Kasumi-1 (cell line): ENCODE measurements at regions not wholly inside any gene's neighbourhood (a gene's known extent, or its start where the extent isn't known, plus 50 kb on each side); places are given as distances from the start of the nearest gene placed in this dataset.

Experiments used
- DNase-seq, 2 experiments: peaks; one replicate each; lab custom pipeline; 2025; lab: John Stamatoyannopoulos, UW

DNA sequence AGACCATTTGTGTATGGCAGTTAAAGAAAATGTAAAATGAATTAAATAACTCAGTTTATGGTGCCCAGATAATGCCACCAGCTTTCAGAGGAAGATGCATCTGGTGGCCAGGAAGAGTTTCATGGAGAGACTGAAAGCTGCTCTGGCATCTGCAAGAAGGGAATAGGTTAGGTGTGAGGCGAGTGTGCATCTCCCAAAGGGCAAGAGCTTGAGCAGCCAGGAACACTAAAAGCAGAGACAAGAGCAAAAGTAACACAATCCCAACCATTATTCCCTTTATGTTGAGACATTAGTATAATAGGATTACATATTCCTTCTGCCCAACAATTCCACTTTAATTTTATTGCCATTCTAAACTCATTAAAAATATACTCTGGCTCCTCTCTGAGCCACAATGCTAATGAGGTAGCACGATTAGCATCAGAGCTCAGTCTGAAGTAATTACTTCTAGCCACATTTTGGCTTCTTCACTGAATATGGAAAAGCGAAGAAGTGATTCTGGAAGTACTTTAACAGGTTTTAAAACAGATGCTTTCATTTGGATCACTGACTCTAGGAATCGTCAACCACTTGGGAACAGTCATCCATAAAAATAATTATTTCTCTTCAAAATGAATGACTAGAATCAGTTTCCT, 309.4 kb upstream of the TMTC1 start:
- no peak for DNase-seq

DNA sequence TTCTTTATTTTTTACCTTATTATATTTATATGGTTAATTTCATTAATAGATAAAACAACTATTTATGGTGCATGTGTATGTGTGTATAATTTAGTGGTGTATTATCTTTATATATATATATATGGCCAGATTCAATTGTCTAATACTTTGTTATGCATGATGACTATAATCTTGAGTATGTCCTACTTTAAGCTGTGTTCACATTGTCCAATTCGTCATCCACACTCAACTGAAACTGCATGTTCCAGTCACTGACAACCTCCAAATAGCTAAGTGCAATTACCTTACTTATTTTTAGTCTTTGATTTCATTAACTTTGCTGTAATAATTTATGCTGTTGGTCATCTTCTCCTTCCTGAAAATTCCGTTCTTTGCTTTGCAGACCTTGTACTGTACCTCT, 306.5 kb upstream of the TMTC1 start:
- DNase-seq = no peak

DNA sequence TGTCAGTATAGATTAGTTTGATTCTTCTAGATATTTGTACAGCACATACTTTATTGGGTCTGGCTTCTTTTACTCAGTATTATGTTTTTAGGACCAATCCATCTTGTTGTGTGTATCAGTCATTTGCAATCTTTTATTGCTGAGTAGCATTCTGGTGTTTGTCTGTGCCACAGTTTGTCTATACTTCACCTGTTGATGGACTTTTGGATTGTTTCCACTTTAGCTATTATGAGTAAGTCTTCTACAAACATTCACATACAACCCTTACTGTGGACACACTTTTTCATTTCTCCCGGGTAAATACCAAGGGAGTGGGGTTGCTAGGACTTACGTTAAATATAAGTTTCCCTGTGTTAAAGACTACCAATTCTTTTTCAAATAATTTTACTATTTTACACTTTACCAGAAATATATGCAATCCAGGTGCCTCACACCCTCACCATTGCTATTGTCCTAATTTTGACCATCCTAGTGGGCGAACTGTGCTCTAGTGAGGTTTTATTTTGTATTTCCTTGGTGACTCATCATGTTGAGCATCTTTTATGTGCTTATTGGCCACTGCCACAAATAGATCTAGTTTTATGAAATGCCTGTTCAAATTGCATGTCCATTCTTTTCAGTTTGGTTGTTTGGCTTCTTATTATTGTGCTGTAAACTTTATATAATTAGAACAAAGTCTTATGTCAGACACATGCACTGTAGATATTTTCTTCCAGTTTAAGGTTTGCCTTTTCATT, 304.7 kb upstream of the TMTC1 start:
- no peak for DNase-seq

DNA sequence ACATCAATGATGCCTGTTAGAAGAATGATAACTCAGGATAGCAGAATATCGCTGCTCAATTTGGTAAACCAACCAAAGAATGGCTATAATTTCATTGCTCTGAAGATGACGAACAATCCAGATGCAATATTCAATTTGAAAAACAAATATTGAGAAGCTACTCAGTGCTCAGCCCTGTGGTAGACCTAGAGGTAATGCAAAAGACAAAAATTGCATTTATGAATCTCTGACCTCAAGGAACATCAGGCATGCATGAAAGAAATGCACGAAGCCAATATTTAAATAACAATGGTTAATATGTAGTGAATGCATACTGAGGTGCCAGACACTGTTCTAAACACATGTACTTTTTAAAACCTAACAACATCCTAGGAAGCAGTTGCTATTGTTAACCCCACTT, 298.6 kb upstream of the TMTC1 start:
- DNase-seq = no peak

DNA sequence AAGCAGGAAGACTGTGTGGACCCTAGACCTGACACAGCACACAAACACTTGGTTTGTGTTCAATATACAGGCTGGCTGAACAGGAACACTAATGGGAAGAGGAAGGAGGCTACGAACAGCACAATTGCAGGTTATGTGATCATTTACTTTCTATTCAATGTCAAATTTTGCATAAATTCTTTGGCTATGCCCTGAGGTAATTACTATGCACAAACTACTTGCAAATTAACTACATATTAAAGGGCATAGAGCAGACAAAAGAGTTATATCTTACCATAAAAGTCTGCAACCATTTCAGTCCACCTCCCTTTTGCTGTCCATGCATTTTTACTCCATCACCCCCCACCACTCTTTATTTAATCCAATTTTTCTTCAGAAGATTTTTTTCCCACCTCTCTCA, 291.2 kb upstream of the TMTC1 start:
- no peak for DNase-seq

DNA sequence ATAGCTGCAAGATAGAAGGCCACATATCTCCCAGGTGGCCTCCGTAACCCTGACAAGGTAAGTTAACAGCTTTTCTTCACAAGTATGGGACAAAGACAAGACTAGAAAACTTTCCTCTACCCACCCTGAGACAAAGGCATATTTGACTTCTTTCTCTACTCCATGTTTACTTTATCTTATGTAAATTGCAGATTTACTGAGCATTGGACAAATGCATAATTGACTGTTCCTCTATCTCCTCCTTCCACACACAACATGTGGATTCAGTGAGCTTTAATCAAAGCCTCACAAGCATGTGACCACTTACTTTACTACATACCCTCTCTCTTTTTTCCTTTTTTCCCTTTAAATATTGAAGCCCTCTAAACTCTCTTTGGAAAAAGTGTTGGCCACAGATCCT, 289.1 kb upstream of the TMTC1 start:
- DNase-seq = no peak

DNA sequence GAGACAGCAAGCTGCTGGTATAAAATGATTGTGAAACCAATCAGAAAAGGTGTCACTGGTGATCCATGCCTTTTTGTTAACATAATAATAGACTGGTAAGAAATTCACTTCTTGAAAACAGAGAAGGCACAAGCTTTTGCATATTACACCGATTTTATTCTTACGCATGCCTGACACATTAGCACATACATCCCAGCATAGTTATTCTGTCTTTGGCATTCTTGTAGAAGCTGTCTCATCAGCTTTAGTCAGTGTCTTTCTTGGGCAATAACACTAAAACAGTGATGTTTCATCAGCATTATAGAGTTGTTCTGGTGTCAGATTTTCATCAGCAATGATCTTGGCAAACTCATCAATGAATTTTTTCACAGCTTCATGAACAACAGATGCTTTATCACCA, 283.4 kb upstream of the TMTC1 start:
- DNase-seq = no peak

DNA sequence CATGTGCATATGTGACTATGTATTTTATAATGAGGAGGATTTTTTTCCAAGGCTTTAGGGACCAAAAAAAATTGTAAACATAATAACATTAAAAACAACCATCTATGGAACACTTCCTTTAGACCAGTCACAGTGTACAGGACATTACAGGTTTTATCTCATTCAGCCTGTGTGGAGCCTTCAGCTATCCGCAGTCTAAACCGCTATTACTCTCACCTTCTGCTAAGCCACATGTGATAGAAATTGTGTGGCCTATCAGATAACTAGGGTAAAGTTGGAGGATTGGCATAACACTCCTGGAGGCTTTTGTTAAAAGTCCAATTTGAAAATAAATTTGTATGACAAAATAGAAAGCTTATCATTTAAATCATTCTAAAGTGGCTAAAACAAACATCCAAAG, 281.2 kb upstream of the TMTC1 start:
- DNase-seq = no peak

DNA sequence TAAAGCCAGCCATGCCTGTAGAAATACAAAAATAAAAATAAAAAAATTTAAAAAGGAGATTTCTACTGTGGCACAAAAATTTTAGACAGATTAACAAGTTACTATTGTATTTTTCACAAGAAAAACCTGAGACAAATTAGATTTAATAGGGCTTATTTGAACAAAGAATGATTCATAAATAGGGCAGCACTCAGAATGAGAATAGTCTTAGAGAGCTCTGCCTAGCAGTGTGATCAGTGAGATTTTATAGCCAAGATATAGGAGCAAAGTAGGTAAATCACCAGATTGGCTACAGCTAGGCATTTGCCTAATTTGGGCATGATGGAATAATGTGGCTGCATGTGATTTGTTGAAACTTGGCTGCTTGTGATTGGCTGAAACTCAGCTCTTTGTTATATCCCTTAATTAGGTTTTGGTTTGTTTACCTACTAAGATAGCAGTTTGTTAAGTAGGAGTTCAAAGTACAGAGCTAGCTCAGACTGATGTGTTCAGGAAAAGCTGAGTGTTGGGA, 279.7 kb upstream of the TMTC1 start:
- no peak for DNase-seq

DNA sequence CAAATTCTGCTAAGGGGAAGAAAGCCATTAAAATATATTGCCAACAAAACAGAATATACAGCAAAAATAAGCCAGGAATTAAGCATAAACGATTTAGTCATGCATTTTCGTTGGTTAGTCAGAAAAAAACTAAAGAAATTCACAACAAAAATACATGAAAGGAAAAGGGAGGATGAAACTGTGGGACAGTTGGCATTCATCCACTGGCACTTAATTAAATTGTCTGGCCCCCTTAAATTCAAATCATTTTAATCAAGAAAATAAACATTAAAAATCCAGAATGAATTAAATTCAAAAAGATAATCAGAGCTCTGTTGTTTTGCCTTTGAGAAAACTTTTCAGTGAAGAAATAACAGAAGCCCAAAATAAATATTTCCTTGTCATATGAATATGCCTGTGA, 264.6 kb upstream of the TMTC1 start:
- DNase-seq = no peak

DNA sequence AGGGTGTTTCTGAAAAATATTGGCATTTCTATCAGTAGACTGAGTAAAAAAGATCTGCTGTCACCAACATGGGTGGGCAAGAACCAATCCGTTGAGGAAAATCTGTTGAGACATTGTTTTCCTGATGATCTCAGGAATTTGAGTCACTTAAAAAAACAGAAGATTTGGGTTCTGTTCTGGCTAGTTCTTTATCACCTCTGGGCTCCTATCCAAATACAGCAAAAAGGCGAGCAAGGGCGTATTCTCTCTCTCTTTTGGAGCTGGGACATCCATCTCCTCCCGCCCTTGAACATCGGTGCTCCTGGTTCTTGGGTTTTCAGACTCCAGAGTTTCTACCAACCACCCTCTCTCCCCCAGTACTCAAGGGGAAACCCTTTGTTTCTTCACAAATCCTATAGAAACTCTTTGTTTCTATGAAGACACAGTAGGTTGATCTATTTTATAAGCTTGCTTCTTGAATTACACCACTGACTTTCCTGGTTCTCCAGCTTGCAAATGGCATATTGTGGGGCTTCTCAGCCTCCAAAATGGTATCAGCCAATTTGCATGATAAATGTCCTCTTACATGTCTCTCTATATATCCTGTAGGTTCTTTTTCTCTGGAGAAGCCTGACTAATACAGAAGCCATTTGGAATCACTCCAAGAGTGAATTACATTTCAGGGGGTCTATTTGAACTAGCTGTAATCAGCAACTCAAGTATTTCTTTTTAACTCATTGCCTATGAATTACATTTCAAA, 263.9 kb upstream of the TMTC1 start:
- DNase-seq = no peak

DNA sequence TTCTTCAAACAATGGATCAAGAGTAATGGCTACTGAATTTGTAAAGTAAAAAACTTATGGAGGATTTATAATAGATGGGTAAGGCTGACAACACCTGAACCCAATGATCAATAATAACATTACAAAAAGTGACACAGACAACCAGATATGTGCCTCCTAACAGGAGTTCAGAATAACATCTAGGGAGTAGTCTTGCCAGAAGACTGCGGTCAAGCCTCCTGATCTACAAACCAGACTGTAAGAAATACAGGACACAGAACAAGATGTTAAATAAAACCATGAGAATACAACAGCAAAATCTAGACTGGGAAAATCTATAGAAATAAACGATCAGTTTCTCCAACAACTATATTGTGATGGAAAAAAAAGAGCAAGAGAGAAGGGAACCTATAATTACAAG, 262.6 kb upstream of the TMTC1 start:
- DNase-seq = no peak

DNA sequence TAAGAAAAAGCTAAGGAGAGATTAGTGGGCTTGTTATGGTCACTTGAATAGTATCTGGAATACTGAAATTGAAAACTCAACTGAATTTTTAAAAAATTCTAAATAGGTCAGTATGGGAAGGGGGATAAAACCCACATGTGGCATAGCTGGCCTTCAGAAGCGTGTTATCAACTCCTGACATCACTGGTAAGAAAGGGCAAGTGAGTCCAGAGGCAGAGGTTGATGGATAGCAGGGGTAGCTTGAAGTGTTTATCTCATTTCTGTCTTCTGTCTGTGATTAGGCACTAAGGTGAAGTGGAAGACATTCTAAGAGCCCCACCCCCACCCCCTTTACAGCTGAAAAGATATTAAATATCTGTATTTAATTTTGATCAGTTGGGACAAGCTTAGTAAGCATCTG, 261.4 kb upstream of the TMTC1 start:
- no peak for DNase-seq

DNA sequence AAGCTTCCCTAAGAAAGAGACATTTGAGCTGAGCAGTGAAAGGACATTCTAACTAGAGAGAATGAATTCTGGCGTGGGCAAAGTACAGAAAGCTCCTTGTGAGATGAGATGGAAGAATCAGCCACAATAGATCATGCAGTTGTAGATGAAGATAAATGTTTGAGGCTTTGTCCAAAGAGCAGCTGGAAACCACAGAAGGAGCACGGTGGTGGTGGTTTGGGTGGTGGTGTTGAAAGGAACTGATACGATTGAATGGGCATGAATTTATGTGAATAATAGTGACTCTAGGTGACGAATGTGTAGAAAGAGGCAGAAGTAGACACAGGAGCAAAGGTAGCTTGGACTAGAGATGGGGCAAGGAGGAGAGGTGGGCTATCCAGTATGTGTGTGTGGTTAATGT, 260.5 kb upstream of the TMTC1 start:
- DNase-seq = no peak

DNA sequence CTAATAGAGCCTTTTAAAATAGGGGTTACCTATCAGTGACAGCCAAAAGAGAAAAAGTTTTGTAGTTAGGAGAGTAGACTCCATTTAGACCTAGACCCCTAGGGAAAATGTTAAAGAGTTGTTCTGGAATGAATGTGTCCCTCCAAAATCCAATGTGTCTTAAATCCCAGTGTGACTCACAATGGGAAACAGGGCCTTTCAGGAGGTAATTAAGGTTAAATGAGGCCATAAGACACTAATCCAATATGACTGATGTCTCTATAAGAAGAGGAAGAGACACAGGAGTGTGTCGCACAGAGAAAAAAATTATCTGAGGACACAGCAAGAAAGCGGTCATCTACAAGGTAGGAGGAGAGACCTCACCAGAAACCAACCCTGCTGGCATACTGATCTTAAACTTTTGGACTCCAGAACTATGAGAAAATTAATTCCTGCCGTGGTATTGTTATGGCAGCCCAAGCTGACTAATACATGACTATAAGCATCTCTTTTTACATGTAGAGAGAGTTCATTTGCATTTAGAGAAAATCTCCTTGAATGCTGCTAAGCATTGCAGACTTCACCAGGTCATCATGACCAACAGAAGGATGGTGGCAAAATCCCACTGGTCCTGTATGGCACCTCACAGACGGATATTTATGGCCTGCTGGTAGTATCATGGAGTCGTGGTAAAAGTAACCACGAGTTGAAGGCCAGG, 259.6 kb upstream of the TMTC1 start:
- DNase-seq = no peak

DNA sequence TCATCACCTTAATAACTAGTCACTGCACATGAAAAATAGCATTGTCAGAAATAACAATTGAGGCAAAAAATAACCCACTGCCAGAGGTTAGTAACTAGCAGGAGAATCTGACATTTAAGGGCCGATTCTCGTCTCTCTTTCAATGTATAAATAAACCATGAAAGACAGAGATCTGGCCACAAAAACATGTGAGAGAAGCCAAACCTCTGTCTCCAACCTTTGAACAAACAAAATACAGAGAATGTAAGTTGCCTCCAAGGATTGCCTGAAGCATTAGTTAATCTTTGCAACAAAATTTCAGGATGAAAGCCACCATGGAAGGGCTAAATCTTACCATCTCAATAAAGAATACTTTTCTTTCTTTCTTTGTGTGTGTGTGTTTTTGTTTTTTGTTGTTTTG, 257.4 kb upstream of the TMTC1 start:
- no peak for DNase-seq

DNA sequence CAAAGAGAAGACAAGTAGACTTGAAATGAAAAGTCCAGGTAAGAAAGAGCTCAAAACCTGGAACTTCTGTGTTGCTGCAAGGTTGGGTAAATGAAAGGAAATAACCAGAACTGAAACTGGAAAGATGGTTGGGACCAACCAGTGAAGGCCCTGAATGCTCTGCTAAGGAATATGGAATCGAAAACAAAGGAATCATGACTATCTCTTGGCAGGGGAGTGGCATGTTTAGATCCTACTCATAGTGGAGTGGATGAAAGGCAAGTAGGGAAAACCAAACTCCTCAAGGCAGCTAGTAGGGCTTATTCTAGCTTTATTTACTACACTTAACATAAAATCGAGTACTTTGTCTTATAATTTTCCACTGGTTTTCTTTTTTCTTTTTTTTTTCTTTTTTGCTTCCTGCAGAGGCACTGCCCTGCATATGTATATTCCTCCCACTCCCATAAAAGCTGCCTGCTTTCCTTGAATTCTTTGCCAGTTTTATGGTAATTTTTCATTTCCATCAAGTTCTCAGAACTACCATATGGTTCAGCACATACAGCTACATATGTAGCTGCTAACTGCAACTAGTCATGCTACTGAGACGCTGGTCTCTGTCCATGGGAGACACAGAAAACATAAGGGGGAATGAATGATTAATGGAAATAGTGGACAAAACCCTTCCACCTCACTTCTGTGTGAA, 247.1 kb upstream of the TMTC1 start:
- DNase-seq = no peak

DNA sequence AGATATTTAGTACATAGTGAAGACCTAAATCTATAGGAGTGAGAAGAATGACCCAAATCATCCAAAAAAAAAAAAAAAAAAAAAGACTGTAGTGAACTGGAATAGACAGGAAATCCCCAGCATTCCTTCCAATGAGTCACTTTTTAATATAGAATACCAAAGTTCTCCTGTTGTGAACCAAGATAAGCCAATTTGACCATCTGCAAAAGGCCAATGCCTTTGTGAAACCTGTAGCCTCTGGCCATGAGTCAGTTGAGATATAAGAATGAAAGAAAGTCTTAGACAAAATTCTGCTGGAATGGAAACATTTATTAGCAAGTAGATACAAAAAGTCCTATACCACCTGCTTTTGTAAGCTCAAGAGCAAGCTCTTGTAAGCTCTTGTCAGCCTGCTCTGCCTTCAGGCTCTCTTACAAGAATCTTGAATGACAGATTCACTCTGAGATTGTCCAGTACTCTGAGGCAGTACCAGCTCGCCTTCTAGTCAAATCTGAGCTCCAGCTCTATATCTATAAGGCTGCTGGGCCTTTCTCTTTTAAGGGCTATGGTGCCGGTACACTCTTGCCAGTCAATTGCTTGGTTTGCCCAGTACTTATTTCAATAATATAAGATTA, 243.0 kb upstream of the TMTC1 start:
- DNase-seq = no peak

DNA sequence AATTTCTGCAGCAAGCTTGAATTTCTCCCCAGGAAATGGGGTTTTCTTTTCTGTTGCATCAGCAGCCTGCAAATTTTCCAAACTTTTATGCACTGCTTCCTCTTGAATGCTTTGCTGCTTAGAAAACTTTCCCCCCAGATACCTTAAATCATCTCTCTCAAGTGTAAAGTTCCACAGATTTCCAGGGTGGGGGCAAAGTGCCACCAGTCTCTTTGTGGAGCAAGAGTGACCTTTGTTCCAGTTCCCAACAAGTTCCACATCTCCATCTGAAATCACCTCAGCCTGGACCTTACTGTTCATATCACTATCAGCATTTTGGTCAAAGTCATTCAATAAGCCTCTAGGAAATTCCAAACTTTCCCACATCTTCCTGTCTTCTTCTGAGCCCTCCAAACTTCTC, 241.6 kb upstream of the TMTC1 start:
- no peak for DNase-seq

DNA sequence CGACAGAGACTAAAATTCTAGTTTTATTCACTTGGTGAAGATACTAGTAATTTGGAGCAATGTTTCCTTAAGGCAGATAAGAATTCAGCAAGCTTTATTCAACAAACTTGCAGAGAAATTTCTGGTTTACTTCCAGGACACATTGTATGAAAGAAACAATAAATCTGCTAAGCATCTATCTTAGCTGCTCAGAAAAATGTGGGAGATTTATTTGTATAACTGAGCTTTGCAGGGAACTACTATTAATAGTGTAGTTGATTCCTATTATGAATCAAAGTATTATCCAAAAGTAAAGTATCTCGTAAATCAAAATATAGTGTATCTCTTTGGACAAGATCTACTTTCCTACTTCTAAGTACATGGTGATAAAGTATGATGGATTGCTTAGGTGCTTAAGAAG, 239.4 kb upstream of the TMTC1 start:
- no peak for DNase-seq

DNA sequence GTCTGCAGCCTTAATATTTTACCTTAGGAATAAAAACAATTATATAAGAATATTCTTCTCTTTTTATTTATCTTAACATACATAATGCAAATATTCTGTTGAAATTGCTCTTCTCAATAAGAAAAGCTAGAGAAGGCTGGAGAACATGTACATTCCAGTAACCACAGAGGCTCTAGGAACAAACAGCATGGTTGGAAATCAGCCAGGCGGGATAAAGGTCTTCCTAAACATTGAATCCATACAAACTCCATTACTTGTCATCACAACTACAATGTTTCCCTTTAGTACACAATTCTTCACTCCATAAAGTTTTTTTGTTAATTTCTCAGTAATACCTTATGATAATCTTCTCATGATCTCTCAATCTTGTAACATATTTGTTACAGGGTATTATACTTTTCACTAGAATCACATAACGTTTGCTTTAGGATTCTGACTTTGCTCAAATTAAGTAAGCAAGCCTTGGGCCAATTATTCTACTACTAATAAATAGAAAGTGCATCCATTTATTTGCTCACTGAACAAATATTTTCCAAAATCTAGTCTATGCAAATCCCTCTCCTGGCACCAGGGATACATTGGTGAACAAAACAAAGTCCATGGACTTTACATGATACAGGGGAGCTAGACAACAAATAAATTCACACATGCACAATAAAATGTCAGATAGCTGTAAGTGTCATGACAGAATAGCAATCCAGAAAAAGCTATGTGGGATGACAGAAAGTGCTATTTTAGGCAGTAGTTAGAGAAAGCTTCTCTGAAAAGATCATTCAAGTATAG, 237.5 kb upstream of the TMTC1 start:
- no peak for DNase-seq
